Hepatocyte (in vitro differentiated cells): ENCODE measurements at regions not wholly inside any gene's neighbourhood (a gene's known extent, or its start where the extent isn't known, plus 50 kb on each side); places are given as distances from the start of the nearest gene placed in this dataset.

Source experiments
- DNase-seq: peaks from one replicate; pipeline ENCODE4 v3.0.0-alpha.2; 2016; ENCODE audit warnings: low spot score
- H2AFZ ChIP-seq: fragments of 200-600 bp; sonication (generic); 2 replicates; pipeline ENCODE4 v1.6.0; 2016; ENCODE audit warnings: antibody characterized with exemption, mild to moderate bottlenecking
- H3K27ac ChIP-seq: fragments of 200-600 bp; sonication (generic); 2 replicates; pipeline ENCODE4 v1.5.1; 2016; ENCODE audit warnings: mild to moderate bottlenecking
- H3K27me3 ChIP-seq: fragments of 200-600 bp; sonication (generic); 2 replicates; pipeline ENCODE4 v1.6.1; 2016
- H3K36me3 ChIP-seq: fragments of 200-600 bp; sonication (generic); replicated peaks from 2 replicates; pipeline ENCODE4 v1.5.1; 2016; ENCODE audit warnings: low read depth; ENCODE audit not compliant: insufficient read depth
- H3K4me1 ChIP-seq: fragments of 200-600 bp; sonication (generic); 2 replicates; pipeline ENCODE4 v1.5.1; 2016; ENCODE audit warnings: mild to moderate bottlenecking, moderate library complexity; ENCODE audit not compliant: insufficient read depth
- H3K4me2 ChIP-seq: fragments of 200-600 bp; sonication (generic); 2 replicates; pipeline ENCODE4 v1.6.0; 2016
- H3K4me3 ChIP-seq: fragments of 200-600 bp; sonication (generic); 2 replicates; pipeline ENCODE4 v1.5.1; 2016; ENCODE audit warnings: mild to moderate bottlenecking
- H3K79me2 ChIP-seq: fragments of 200-600 bp; sonication (generic); 2 replicates; pipeline ENCODE4 v1.6.0; 2017; ENCODE audit warnings: mild to moderate bottlenecking
- H3K9me2 ChIP-seq: fragments of 200-600 bp; sonication (generic); replicated peaks from 2 replicates; pipeline ENCODE4 v1.6.0; 2017; ENCODE audit warnings: mild to moderate bottlenecking; ENCODE audit not compliant: insufficient read depth
- H3K9me3 ChIP-seq: fragments of 200-600 bp; sonication (generic); 2 replicates; pipeline ENCODE4 v1.5.1; 2016; ENCODE audit warnings: low read depth, mild to moderate bottlenecking
- H4K20me1 ChIP-seq: fragments of 200-600 bp; sonication (generic); 2 replicates; pipeline ENCODE4 v1.6.0; 2016; ENCODE audit warnings: mild to moderate bottlenecking; ENCODE audit not compliant: insufficient read depth, poor library complexity, severe bottlenecking
- CTCF ChIP-seq: fragments of 200-600 bp; sonication (generic); IDR thresholded peaks from 2 replicates; pipeline ENCODE4 v1.5.1; 2016; ENCODE audit warnings: antibody characterized with exemption, mild to moderate bottlenecking; ENCODE audit not compliant: poor library complexity
- EZH2 ChIP-seq: fragments of 200-600 bp; sonication (generic); IDR thresholded peaks from 2 replicates; pipeline ENCODE4 v1.6.1; 2016; ENCODE audit warnings: antibody characterized with exemption, mild to moderate bottlenecking, borderline replicate concordance
- EZH2phosphoT487 ChIP-seq: fragments of 200-600 bp; sonication (generic); IDR thresholded peaks from one replicate; pipeline ENCODE4 v1.6.1; 2018; ENCODE audit warnings: antibody characterized with exemption, mild to moderate bottlenecking, low read depth, moderate library complexity; ENCODE audit not compliant: unreplicated experiment, severe bottlenecking
- WGBS: methylation state at CpG from one replicate; pipeline ENCODE4 v1.1.6; 2016; ENCODE audit warnings: low lambda C conversion rate; ENCODE audit errors: missing lambda C conversion rate; 5-methylcytosine and 5-hydroxymethylcytosine counted together

GRCh38 chr17:77596491-77597417, 361.7 kb upstream of the TNRC6C start:
- 78% methylated on average over 22 of the region's 22 CpGs for WGBS
- Histone ChIP-seq H3K4me2 (no peak overlapping the region), H3K9me3 (no peaks in the 10 kb centered on the region), H2AFZ (no peak overlapping the region), H3K36me3 (no peaks in the 10 kb centered on the region), H3K27me3 (no peaks in the 10 kb centered on the region), H3K4me1 (peaks cover 6% of the 10 kb centered on the region), H3K79me2 (no peaks in the 10 kb centered on the region), H4K20me1 (no peaks in the 10 kb centered on the region), H3K4me3 (no peak overlapping the region), H3K9me2 (no peaks in the 10 kb centered on the region), H3K27ac (no peak overlapping the region)
- DNase-seq = no peak
- TF ChIP-seq CTCF (no peak), EZH2 (no peak), EZH2phosphoT487 (no peak)

GRCh38 chr17:77597418-77598240, 360.9 kb upstream of the TNRC6C start:
- Histone ChIP-seq H3K9me2 (no peaks in the 10 kb centered on the region), H3K4me1 (peaks cover 14% of the 10 kb centered on the region), H3K36me3 (no peaks in the 10 kb centered on the region), H3K27ac (no peak overlapping the region), H3K4me3 (no peak overlapping the region), H3K9me3 (no peaks in the 10 kb centered on the region), H4K20me1 (no peaks in the 10 kb centered on the region), H2AFZ (no peak overlapping the region), H3K4me2 (no peak overlapping the region), H3K79me2 (no peaks in the 10 kb centered on the region), H3K27me3 (no peaks in the 10 kb centered on the region)
- no peak for DNase-seq
- 94% methylated on average over 19 of the region's 19 CpGs for WGBS
- TF ChIP-seq CTCF (no peak), EZH2phosphoT487 (no peak), EZH2 (no peak)

GRCh38 chr17:77598241-77598620, 360.3 kb upstream of the TNRC6C start:
- no peaks in the 10 kb centered on the region for H3K9me3 ChIP-seq
- no peaks in the 10 kb centered on the region for H4K20me1 ChIP-seq
- H3K4me1 ChIP-seq = peaks cover 20% of the 10 kb centered on the region
- H3K27me3 ChIP-seq = no peaks in the 10 kb centered on the region
- H3K9me2 ChIP-seq = no peaks in the 10 kb centered on the region
- no peak for DNase-seq
- H3K4me2 ChIP-seq = no peak overlapping the region
- H3K4me3 ChIP-seq = no peak overlapping the region
- no peaks in the 10 kb centered on the region for H3K36me3 ChIP-seq
- 94% methylated on average over 4 of the region's 4 CpGs for WGBS
- H3K27ac ChIP-seq = no peak overlapping the region
- H2AFZ ChIP-seq = no peak overlapping the region
- TF ChIP-seq EZH2 (no peak), EZH2phosphoT487 (no peak), CTCF (no peak)
- no peaks in the 10 kb centered on the region for H3K79me2 ChIP-seq
